ENCODE measurements at regions not wholly inside any gene's neighbourhood (a gene's known extent, or its start where the extent isn't known, plus 50 kb on each side); places are given as distances from the start of the nearest gene placed in this dataset.

DNA sequence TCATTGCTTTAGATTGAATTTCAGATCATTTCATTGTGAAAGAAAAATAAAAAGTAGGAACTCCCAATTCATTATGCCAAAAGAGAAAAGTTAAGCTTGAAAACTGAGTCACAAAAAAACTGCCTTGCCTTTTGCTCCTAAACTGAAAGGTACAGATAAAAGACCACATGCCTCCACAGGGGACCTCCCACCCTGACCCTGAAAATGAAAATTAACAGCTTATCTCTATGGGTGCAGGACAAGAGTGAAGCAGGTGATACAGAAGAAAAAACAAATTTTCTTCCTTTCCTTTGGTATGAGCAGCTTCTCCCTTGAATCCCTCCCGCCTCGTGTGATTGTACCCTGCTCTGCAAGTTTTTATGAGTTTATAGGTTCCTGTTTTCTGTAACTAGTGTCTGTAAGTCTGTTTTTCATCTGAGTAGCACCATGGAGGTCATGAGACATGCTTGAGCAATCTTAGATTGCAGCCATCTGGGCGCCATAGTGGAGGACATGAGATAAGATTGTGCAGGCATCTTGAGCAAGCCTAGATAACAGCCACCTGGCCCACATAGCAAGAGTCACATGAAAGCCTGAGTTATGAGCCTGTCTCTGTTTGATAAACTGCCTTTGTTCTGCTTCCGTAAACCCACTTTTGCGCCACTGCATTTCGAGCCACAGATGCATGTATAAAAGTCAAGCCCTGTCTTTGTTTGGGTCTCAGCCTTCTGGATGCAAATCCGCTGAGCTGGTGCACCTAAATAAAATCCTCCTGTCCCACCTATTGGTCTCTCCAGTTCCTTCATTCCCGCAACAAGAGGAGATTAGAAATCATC is 56.2 kb upstream of the DYNC1I2 start:
- peak; percentile 49 for DNase-seq (ENCODE audit: low spot score)
- Histone ChIP-seq H3K27ac (ENCODE audit: low read depth, low read length, poor library complexity, severe bottlenecking) (no peak overlapping the region), H4K20me1 (ENCODE audit: insufficient read depth, low read length) (no peaks in the 10 kb centered on the region), H3K4me1 (ENCODE audit: insufficient read depth, low read length, poor library complexity, severe bottlenecking) (no peaks in the 10 kb centered on the region), H3K79me2 (ENCODE audit: insufficient read depth, low read depth, low read length) (no peaks in the 10 kb centered on the region), H3K9me3 (ENCODE audit: low read length) (peaks cover 34% of the 10 kb centered on the region), H3K4me3 (ENCODE audit: low read depth, low read length, poor library complexity, severe bottlenecking) (no peak overlapping the region), H2AFZ (ENCODE audit: low read length) (no peak overlapping the region), H3K9me2 (ENCODE audit: insufficient read depth, low read length) (no peaks in the 10 kb centered on the region), H3K4me2 (ENCODE audit: low read length) (no peak overlapping the region), H3K36me3 (ENCODE audit: insufficient read depth, low read length) (no peaks in the 10 kb centered on the region)
- intact Hi-C loops (cut with micrococcal nuclease; ENCODE audit: unreplicated experiment): no loop called here
- ChIA-PET CTCF (ENCODE audit: unreplicated experiment) (no interaction called here), POLR2A (no interaction called here)
- TF ChIP-seq CTCF (conservative IDR thresholded peaks at IDR 0.05; ENCODE audit: low read length) (no peak), EZH2phosphoT487 (IDR thresholded peaks at IDR 0.05; ENCODE audit: borderline replicate concordance, low read depth, low read length) (no peak)
- BruUV-seq (replicated peaks): no TSS peak
